GM23338 (cell line): ENCODE measurements at regions not wholly inside any gene's neighbourhood (a gene's known extent, or its start where the extent isn't known, plus 50 kb on each side); places are given as distances from the start of the nearest gene placed in this dataset.

Source experiments
- ATAC-seq: fragments of 200-7000 bp; cut with Tn5 transposase; 3 replicates; pipeline ENCODE4 v1.9.1; 2020
- DNase-seq: peaks from one replicate; pipeline ENCODE4 v3.0.0-alpha.2; 2015; ENCODE audit warnings: low spot score
- H2AFZ ChIP-seq: fragments of 200-600 bp; sonication (generic); 2 replicates; pipeline ENCODE4 v1.8.0; 2016; ENCODE audit warnings: antibody characterized with exemption, mild to moderate bottlenecking, moderate library complexity
- H3F3A ChIP-seq: fragments of 200-600 bp; sonication (generic); replicated peaks from 2 replicates; pipeline ENCODE4 v1.8.0; 2017; ENCODE audit warnings: antibody characterized with exemption, mixed run types, low read depth
- H3K27ac ChIP-seq: fragments of 200-600 bp; sonication (generic); 2 replicates; pipeline ENCODE4 v1.6.1; 2016; ENCODE audit warnings: low read depth
- H3K27me3 ChIP-seq: fragments of 200-600 bp; sonication (generic); 2 replicates; pipeline ENCODE4 v1.8.0; 2016; ENCODE audit warnings: mild to moderate bottlenecking, mixed run types, moderate library complexity; ENCODE audit not compliant: insufficient read depth
- H3K36me3 ChIP-seq: fragments of 200-600 bp; sonication (generic); 2 replicates; pipeline ENCODE4 v1.8.0; 2016; ENCODE audit warnings: mild to moderate bottlenecking; ENCODE audit not compliant: insufficient read depth
- H3K4me1 ChIP-seq: fragments of 200-600 bp; sonication (generic); 2 replicates; pipeline ENCODE4 v1.8.0; 2016; ENCODE audit warnings: mild to moderate bottlenecking, moderate library complexity; ENCODE audit not compliant: insufficient read depth
- H3K4me2 ChIP-seq: fragments of 200-600 bp; sonication (generic); 2 replicates; pipeline ENCODE4 v1.7.1; 2017; ENCODE audit warnings: mixed run types
- H3K4me3 ChIP-seq: fragments of 200-600 bp; sonication (generic); 2 replicates; pipeline ENCODE4 v1.6.1; 2016; ENCODE audit warnings: mixed run types
- H3K79me2 ChIP-seq: fragments of 200-600 bp; sonication (generic); replicated peaks from 2 replicates; pipeline ENCODE4 v1.8.0; 2017; ENCODE audit warnings: mild to moderate bottlenecking; ENCODE audit not compliant: insufficient read depth
- H3K9me2 ChIP-seq: fragments of 200-600 bp; sonication (generic); 2 replicates; pipeline ENCODE4 v1.8.0; 2017; ENCODE audit not compliant: insufficient read depth
- H4K20me1 ChIP-seq: fragments of 200-600 bp; sonication (generic); replicated peaks from 2 replicates; pipeline ENCODE4 v1.8.0; 2017; ENCODE audit warnings: mild to moderate bottlenecking; ENCODE audit not compliant: insufficient read depth
- H3K27ac Mint-ChIP-seq: 2 replicates; pipeline ENCODE4 v1.8.0; 2020; ENCODE audit warnings: inconsistent platforms, mild to moderate bottlenecking, moderate library complexity, mixed read lengths
- H3K27me3 Mint-ChIP-seq: 3 replicates; pipeline ENCODE4 v1.8.0; 2022; ENCODE audit warnings: low read depth, mild to moderate bottlenecking, moderate library complexity, mixed read lengths, inconsistent platforms; ENCODE audit not compliant: insufficient read depth, poor library complexity
- H3K36me3 Mint-ChIP-seq: 3 replicates; pipeline ENCODE4 v1.8.0; 2021; ENCODE audit warnings: low read depth, mild to moderate bottlenecking, inconsistent platforms, moderate library complexity, mixed read lengths
- H3K4me1 Mint-ChIP-seq: 3 replicates; pipeline ENCODE4 v1.8.0; 2020; ENCODE audit warnings: mild to moderate bottlenecking, inconsistent platforms, mixed read lengths
- H3K4me3 Mint-ChIP-seq: 3 replicates; pipeline ENCODE4 v1.8.0; 2021; ENCODE audit warnings: moderate library complexity, mild to moderate bottlenecking, inconsistent platforms, mixed read lengths
- H3K9me3 Mint-ChIP-seq: 3 replicates; pipeline ENCODE4 v1.8.0; 2020; ENCODE audit warnings: moderate library complexity, mild to moderate bottlenecking, inconsistent platforms, mixed read lengths
- CREB1 ChIP-seq: fragments of 250-450 bp; sonication (Bioruptor Pico); IDR thresholded peaks from 2 replicates; pipeline ENCODE4 v1.5.0; 2020; ENCODE audit warnings: low read depth, mild to moderate bottlenecking, moderate library complexity
- ETS1 ChIP-seq: IDR thresholded peaks from 2 replicates; pipeline ENCODE4 v1.6.1; 2016; ENCODE audit warnings: antibody characterized with exemption
- EZH2phosphoT487 ChIP-seq: fragments of 200-600 bp; sonication (generic); IDR thresholded peaks from one replicate; pipeline ENCODE4 v1.8.1; 2018; ENCODE audit warnings: antibody characterized with exemption; ENCODE audit not compliant: unreplicated experiment
- POLR2AphosphoS5 ChIP-seq: IDR thresholded peaks from 2 replicates; pipeline ENCODE4 v1.6.1; 2016; ENCODE audit warnings: antibody characterized with exemption, low read depth
- ZNF114 ChIP-seq: fragments of 250-450 bp; sonication (Bioruptor Pico); IDR thresholded peaks from 2 replicates; pipeline ENCODE4 v1.5.0; 2020; ENCODE audit warnings: mild to moderate bottlenecking, moderate library complexity
- ZNF462 ChIP-seq: fragments of 250-450 bp; sonication (Bioruptor Pico); IDR thresholded peaks from 2 replicates; pipeline ENCODE4 v1.5.0; 2020; ENCODE audit warnings: mild to moderate bottlenecking, moderate library complexity

GRCh38 chr15:25250011-25250596, 188.7 kb downstream of the UBE3A start:
- H3K4me2 ChIP-seq: no peak overlapping the region
- H3K27ac Mint-ChIP-seq: no peak overlapping the region
- H3K36me3 Mint-ChIP-seq: peaks cover 25% of the 10 kb centered on the region
- no peak overlapping the region for H2AFZ ChIP-seq
- H3K4me3 Mint-ChIP-seq: no peak overlapping the region
- DNase-seq (no peak), ATAC-seq (no peak)
- peaks cover 77% of the 10 kb centered on the region for H3K9me3 Mint-ChIP-seq
- no peaks in the 10 kb centered on the region for H3K27me3 ChIP-seq
- H3F3A ChIP-seq: no peaks in the 10 kb centered on the region
- peaks cover 5% of the 10 kb centered on the region; the same call in 1 of the 2 replicates for H3K36me3 ChIP-seq
- TF ChIP-seq EZH2phosphoT487 (no peak), ETS1 (no peak), CREB1 (CRISPR knock-in tag) (no peak), ZNF114 (CRISPR knock-in tag) (no peak), POLR2AphosphoS5 (no peak), ZNF462 (CRISPR knock-in tag) (no peak)
- no peaks in the 10 kb centered on the region for H3K79me2 ChIP-seq
- H3K27ac ChIP-seq: no peak overlapping the region
- peaks cover 2% of the 10 kb centered on the region for H3K27me3 Mint-ChIP-seq
- H3K4me3 ChIP-seq: no peak overlapping the region
- H3K4me1 Mint-ChIP-seq: no peaks in the 10 kb centered on the region
- H3K4me1 ChIP-seq: no peaks in the 10 kb centered on the region
- H4K20me1 ChIP-seq: no peaks in the 10 kb centered on the region
- H3K9me2 ChIP-seq: no peaks in the 10 kb centered on the region
